HG03571 (cell line): ENCODE measurements at regions not wholly inside any gene's neighbourhood (a gene's known extent, or its start where the extent isn't known, plus 50 kb on each side); places are given as distances from the start of the nearest gene placed in this dataset.

ENCODE experiments used
- ATAC-seq: cut with Tn5 transposase; IDR thresholded peaks from one replicate; pipeline ENCODE4 v1.9.1; 2021; ENCODE audit not compliant: unreplicated experiment

DNA sequence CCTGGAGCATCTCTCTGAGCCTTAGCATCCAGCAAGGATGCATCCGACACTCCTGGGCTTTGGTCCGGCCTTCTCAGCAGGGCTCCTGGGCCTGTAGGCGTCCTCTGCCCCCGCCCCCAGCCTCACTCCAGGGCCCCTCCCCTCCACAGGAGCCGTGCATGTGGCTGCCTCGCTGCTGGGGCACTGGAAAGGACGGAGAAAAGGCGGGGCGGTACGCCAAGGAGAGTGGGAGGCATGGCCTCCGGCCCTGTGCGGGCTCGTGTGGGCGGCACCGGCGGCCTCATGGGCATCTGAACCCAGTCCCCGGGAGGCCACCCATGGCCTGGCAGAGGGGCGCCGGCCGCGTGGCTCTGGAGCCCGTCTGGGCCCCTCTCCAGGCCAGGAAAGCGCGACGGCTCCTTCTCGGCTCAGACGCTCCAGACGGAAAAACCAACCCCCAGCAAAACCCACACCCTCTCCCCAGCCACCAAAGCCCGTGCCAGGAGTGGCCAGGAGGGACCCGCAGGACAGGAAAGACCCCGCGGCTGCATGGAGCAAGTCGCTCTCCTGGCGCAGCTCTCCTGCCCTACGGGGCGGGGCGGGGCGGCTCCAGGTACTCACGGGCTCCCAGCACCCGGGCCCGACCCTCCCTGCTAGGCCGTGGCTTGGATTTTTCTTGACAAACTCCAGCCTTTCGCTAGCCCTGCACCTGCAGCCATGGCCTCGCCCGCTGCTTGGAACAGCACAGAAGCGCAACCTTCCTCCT, 419.9 kb downstream of the QKI start:
- no peak for ATAC-seq

DNA sequence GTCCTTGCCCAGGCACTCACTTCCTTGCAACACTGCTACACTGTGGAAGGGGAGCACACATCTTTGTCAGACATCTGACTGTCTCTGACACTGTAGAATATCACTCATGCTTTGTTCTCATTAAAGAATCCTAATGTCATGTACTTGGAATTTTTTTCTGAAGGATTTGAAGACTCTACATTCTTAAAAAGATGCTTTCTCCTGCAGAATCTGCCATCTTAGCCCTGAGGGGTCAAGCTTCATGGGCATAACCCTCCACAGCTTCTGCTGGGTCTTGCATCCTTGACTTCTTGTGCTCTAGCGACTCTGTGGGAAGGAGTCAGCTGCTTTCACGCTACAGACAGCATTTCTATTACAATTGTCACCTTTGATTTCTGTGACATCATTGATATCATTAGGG, 417.2 kb downstream of the QKI start:
- no peak for ATAC-seq

DNA sequence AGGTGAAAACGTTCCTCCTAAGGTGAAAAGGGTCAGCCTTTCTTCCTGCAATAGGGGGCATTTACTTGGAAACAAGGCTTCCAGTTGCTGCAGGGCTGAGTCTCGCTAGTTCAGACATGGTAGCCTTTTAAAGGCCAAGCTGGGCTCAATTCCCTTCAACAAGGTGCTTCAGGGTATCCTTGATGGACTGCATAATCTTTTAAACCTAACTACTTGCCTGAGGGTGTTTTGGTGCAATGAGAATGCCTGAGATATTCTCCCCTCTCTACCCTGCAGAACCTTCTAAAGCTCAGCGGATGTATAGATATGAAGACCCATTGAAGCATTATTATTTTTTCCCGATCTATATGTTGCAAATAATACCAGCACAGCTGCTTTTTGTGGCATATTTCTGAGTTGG, 416.1 kb downstream of the QKI start:
- no peak for ATAC-seq

DNA sequence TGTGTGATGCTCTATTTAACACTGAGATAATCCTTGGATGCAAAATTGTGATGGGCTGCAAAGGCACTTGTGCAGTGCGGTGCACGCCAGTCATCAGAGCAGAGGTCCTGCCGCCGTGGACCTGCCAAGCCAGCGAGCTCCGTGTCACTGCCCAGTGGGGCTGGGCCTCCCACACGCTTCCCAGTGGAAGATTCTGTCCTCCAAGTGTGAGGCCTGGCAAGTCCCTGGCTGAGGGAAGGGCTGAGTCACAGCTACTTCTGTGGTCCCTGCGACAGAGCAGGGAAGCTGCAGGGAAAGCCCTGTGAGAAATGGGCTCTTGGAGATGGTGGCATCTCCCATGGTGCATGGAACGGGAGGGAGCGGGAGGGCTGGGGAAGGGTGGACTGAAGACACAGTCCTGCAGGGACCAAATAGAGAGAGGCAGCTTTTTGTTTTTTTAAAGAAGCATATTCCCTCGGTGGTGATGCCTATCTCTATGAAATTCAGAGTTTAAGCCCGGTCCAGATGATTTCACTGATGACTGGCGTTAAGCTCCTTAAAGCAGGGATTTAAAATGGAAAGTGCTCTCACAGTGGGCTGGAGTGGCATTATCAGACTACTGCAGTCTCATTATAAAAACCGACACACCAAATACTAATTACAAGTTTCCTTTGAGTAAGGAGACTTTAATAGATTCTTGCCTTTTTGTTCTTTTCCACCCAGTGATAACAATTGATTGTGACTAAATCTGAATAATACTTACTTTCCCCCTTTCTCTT, 413.7 kb downstream of the QKI start:
- ATAC-seq, result no peak

DNA sequence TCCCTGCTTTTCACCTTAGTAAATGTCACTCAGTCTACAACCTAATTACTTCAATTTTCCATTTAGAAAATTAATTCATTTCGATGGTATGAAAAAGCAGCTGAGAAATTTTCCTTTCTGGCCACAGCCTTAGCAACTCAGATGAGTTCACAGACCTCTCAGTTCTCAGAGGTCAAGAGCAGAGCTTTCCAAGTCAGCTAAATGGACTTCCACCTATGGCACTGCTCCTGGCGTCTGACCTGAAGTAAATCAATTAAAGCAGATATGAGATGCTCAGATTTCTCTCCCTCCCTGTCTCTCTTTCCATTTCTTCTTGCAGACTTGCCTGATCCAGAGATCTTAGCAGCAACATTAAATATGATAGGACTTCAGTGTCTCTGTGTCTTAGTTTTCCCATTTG, 412.6 kb downstream of the QKI start:
- no peak for ATAC-seq

DNA sequence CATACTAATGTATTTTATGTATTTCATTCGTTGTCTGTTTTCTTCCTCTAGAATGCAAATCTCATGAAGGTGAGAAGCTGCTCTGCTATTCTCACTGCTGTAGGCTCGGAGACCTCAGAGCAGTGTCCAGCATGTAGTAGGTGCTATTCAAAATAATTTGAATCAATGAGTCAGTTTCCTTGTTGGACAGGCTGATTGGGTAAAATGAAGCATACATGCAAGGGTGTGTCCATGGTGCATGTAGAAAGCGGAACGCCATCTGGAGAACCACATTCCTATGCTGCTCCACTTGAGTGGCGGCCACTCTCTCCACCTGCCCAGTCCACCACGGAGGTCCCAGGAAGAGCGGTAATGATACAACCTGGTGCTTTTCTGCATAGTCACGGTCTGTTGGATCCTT, 412.1 kb downstream of the QKI start:
- ATAC-seq, result no peak

DNA sequence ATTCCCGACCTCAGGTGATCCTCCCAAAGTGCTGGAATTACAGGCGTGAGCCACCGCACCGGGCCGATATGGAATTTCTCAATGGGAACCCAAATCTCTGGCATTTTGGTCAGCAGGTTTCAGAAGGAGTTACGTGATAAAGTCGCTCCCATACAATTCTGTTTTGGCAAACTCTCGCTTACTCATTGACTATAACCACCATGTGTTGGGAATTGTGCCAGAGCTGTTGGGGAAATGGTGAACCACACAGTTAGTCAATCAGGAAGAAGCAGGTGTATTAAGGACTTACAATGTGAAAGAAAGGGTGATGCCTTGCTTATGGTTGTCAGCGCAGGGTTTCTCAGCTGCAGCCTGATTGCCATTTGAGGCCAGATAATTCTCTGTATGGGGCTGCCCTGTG, 410.5 kb downstream of the QKI start:
- ATAC-seq, result no peak

DNA sequence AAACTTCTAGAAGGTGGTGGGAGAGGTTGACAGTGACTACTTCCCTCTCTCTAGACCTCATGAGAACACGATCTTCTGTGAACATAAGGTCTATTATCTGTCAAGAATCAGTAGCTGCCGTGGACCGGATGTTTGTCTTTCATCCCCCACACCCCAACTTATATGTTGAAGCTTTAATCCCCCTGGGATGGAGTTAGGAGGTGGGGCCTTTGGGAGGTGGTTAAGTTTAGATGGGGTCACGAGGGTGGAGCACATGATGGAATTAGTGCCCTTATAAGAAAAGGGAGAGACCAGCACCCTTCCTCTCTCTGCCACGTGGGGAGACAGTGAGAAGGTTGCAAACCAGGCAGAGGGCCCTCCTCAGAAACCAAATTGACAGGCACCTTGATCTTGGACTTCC, 409.1 kb downstream of the QKI start:
- ATAC-seq, result no peak

DNA sequence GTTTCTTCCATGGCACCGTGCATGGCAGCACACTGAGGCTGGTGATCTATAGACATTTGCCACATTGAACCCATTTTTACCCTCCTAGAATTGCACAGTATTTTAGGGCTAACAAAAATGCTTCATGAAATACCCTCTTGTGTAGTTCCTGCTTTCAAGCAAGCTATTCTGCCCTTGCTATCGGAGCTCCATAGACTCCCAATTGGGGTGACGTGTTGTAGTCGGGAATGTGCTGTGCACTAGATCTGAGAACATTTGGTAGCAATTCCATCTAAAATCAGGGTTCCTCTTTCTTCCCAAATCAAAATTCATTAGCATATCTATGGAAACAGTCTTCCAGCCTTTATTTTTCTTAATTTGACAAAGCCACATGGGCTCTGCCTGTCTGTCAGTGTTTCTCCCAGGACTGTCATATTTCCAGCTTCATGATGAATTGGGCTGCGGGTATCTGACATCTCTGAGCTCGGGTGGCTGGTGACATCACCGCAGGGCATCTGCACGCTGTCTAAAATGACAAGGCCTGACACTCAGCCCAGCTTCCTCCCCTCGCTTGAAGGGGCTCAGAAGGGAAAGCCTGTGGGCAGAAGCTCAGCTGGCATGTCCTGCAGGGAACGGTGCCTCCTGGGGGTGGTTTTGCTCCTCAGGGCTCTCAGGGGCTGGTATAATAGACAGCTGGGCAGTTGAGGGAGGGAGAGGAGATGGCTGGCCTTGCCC, 406.4 kb downstream of the QKI start:
- no peak for ATAC-seq

DNA sequence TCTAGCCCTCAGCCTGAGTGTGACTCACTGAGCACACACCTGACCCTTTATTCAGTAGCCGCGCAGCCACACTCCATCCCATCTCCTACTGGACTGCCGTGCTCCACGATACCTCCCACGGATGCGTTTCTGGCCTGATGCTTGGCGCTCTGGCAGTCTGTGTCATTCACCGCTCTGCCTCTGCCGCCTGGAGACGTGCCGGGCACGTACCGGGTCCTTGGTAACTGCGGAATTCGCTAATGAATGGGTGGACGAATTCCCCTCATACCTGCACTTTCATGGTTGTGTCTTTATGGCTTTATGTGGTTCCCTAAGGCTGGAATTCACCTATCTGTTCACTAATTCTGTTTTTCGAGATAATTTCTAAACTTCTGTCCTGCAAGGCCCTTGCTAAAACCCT, 405.7 kb downstream of the QKI start:
- no peak for ATAC-seq

DNA sequence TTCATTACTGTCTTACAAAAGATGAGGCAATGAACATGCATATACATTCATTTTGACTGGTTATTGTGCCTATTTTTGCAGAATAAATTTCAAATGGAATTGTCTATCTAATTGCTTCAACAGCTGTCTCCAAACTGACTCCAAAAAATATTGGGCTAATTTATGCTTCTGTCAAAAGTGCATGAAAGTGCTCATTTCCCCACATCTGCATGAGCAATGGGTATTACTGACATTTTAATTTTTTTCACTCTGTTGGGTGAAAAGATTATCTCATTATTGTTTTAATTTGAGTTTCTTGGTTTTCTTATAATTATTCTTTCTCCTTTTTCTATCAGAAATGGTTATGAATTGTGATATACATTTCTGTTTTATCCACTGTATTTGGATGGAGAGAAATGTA, 404.2 kb downstream of the QKI start:
- ATAC-seq, result no peak

DNA sequence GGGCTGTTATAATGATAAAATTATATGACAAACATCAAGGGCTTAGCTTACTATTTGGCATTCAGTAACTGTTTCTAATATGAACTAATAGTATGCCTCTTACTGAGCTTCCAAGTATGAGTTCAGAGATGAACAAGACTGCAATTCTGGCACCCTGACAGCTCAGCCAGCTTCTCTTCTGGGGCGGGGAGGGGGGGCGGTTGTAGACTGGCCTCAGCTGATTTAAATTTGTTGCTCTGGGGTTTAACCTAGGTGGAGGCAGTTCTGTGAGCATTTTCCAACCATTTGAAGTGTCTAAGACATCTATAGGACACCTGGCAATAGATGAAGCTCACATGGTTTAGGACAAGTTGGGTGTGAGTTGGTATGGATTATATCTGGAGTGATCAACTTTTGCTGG, 401.9 kb downstream of the QKI start:
- no peak for ATAC-seq

DNA sequence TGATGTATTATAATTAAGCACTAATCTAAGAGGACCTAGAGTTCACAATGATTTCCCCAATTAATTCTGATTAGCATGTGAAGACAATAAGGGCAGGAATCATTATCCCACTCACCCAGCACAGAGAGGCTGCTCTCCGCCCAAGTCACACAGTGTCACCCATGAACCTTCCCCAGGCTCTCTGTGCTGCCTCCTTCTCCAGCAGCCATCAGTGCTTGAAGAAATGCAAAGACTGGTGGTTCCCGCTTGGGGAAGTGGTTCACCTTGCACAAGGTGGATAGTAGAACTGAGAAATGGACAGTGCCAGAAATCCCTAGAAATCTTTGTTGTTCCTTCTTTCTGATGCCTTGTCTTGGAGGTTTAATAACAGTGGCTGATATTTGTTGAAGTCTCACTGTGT, 401.3 kb downstream of the QKI start:
- no peak for ATAC-seq

DNA sequence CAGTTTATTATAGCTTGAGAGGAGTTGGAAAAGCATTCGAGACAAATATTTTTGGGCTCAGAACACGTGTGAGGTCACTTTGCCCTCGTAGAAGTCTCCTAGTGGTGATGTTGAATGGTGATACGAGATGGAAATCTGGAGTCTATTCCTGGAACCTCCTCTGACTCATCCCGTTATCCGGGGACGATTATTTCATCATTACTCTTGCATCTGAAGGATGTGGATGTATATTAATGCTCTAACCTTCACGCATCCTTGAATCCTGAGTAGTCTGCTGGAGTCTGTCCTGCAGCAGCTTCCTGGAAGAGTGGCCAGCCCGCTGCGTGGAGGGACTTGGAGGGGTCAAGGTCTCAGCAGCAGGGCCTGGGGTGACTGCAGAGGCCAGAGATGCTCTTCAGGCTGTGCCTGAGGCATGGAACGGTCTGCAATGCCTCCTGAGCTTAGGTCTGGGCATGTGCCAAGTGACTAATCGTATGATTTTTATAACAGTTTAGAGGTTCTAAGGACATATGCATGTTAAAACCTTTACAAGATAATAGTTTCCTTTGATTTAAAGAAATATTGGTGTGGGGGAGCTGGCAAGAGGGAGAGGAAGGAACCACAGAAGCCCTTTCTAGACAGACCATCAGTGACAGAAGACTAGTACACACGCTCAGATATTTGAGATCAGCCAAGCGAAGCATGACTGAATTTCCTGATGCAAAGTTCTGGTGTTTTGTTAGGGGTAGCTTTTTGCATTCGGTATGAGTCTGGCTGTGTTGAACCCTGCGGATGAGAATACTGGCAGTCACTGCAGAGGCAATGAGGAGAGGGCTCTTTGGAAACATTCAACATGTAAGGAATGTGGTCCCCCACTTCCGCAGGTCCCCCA, 400.2 kb downstream of the QKI start:
- ATAC-seq, result no peak

DNA sequence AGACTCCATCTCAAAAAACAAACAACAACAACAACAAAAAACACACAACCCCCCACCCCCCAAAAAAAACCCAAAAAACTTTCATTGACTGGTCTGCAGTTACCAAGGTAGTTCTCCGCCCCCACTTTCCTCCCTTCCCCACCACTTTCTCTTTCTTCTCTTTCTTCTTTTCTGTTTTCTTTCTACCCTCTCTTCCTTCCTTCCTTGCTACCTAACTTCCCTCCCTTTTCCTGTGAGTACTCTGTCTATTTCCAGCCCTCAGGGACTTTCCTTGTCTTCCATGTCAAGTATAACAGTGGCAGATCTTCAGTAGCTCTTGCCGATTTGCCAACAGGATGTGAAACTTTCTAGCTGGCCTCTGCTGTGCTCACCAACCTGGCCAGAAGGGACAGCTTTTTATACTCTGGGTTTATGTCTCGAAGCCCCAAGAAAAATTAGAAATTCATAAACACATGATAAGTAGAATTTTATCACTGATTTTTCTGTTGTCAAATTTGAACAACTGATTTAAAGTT, 399.5 kb downstream of the QKI start:
- no peak for ATAC-seq

DNA sequence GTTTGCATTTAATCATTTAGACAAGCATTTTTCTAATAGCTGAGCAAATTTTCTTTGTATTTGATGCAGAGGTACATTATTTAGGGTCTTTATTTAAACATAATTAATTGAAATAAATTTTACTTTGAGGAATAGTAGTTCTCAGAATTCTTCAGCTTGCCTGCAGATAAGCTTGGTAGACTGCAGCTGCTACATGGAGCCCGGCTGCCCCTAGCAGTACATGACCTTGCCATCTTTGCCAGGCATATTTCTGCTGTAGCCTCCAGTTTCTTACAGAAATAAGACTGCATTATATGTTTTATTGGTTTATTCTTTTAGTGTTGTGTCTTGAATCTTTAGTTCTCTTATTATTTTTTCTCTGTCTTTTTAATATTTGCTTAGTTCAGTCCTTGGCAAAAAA, 396.8 kb downstream of the QKI start:
- ATAC-seq, result no peak

DNA sequence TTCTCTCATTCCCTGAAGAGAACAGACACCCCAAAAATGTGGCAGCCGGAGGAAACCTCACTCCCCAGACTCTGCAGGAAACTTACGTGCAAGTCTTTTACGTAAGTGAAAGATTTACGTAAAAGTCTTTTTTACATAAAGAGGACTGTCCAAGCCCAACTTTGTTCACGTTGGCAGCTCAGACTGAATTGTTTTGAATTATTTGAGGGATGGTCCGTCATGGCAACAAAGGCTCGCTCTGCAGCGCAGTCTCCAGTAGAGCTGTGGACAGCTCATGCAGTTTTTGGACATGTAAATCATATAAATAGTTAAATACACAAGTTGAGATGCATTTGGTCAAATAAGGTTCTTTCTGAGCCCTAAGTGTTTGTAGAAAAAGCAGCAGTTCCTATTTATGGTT, 394.8 kb downstream of the QKI start:
- no peak for ATAC-seq

DNA sequence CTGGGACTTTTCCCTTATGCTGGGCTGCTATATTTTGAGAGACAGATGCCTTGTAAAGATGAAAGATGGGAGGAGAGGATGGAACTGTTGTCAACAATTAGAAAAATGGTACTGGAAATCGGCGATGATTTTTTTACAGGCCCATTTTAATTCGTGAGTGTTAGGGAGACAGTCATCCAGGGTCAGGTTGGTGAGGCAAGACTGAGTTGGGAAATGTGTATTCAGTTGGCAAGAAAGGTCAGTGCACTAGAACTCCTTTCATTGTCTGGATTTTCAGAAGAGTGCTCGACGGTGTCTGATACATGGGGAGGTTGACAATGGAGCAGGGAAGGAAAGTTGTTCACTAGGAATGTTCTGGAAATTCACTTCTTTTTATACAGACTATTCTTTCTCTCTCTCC, 394.4 kb downstream of the QKI start:
- ATAC-seq, result no peak

DNA sequence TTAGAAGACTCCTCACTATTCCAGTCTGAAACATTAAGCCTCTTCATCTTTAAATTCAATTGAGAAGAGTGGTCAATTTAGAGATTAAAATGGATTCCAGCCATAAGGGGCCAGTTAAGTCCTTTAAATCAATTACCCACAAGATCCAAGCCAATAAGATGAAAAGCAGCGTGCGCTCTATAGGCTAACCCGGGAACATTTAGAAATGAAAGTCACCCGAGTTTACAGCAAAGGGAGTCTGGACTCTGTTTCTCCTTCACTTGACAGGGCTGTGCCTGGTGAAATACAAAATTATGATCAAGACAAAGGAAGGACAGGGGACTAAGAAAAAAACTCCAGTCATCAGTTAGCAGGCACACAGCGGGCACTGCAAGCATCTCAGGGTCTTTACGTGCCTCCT, 393.7 kb downstream of the QKI start:
- ATAC-seq, result no peak

DNA sequence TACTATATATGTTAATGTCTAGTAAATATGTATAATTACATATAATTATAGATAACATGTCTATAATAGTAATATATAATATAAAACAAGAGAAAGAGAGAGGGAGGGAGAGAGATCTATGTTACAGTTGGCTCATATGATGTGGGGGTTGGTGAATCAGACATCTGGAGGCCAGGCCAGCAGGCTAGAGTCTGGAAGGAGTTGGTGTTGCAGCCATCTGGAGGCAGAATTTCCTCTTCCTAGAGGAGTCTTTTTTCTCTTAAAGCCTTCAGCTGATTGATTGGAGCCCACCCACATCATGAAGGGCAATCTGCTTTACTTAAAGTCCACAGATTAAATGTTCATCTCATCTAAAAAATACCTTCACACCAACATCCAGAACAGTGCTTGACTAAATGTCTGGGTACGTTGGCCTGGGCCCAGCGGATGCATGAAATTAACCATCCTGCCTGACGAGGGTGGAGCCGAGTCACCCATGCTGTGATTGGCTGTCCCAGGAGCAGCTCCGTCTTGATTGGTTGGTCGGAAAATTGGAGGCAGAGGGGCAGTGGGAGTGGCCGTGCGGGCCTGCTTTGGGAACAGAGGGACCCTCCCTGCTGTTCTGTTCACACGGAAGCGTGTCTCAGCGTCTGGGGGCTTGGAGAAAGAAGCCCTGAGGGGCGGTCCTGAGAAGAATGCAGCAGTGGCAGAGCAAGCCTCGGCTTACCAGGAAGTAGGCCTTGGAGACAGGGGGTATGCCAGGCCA, 392.4 kb downstream of the QKI start:
- ATAC-seq, result no peak
